UCSD-AML1 (cell line): ENCODE measurements at regions not wholly inside any gene's neighbourhood (a gene's known extent, or its start where the extent isn't known, plus 50 kb on each side); places are given as distances from the start of the nearest gene placed in this dataset.

Source experiments
- DNase-seq: peaks from one replicate; lab custom pipeline; 2025; ENCODE audit not compliant: unreplicated experiment; lab: John Stamatoyannopoulos, UW

DNA sequence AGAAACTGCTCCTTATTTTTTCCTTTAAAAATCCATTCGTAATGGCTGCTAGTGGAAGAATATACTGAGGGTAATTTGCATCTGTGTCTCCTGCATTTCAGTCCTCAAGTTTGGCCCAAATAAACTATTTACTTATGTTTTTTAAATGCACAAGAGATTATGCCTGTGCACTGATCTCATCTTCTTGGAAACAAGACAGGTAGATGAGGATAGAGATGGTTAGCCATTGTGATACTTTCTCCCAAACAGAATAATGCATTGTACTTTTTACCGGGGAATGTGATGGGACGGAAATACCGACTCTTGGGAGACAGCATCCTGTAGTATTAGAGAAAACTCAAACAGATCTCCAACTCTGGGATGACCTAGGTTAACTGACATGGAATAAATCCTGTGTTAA lies 72.5 kb upstream of the DAB2 start:
- no peak for DNase-seq

DNA sequence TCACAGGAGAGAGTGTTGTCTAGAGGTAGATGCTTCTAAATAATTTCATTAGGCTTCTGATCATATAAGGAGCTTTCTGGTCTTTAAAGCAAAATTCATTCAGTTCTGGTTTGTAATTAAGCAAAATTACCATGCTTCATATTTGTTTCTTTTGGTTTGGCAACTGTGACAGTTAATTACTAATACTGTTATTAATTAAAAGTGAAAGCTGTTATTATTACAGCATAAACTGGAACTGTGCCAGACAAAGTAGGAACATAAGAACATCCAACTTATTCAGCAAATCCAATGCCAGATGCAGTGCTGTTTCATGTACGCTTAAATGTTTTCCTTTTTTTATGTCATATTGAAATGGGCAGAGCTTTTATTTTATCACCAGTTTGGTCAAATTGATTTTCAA lies 70.4 kb upstream of the DAB2 start:
- DNase-seq, result no peak

DNA sequence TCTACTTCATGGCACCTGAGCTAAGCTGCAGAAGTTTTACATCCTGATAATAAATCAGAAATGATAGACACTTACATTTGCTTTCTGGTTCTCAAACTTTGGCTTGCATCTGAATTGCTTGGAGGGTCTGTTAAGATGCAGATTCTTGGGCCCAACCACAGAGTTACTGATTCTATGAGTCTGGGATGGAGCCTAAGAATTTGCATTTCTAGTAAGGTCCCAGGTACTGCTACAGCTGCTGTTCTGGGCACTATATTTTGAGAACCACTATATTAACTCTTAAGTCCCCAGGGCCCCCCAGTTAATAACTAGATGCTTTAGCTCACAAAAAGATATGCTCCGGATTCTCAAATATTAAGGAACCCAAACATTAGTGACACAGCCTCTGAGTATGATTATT lies 69.8 kb upstream of the DAB2 start:
- no peak for DNase-seq

DNA sequence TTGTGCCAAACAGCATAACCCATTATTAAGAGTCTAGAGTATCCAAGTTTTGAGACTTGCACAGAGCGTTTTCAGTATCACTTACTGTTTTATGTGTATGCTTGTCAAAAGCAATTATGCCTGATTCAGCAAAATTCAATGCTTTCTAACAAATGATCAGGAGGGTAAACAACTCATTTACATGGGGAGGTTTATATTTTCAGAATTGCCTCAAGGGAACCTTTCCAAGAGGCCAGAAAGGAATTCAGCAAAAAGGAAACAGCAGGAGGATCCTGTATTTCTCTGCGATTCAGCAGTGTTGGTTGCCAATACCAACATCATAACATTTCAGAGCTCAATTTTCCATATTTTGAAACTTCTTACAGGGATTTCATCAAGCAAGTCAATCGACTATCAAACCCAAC lies 69.3 kb upstream of the DAB2 start:
- DNase-seq, result no peak

DNA sequence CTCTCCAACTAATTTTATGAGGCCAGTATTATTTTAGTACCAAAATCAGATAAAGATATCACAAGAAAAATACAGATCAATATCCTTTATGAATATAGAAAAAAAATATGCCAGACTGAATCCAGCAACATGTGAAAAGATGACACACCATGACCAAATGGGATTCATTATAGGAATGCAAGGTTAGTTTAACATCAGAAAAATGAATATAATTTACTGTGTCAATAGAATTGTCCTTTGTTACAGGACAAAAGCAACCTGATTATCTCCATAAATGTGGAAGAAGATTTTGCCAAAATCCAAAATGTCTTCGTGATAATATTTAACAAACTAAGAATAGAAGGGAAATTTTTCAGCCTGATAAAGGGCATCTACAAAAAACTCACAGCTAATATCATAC lies 66.4 kb upstream of the DAB2 start:
- DNase-seq, result no peak

DNA sequence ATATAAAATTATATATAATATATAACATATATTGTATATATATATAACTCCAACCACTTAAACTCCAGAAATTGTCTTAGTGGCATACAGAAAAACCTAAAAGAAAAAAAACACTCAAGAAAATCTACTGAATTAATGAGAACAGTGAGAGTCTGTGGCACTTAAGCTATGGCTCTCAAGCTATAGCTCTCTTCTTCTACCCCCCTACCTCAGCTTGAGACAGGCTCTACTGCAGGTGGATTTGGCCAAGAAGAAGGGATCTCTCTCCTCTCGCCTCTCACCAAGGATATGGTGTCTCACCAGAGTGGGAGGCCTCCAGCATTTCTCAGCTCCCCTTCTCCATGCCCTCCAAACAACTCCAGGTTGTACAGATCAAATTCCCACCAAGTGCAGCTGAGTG lies 64.5 kb upstream of the DAB2 start:
- DNase-seq, result no peak

DNA sequence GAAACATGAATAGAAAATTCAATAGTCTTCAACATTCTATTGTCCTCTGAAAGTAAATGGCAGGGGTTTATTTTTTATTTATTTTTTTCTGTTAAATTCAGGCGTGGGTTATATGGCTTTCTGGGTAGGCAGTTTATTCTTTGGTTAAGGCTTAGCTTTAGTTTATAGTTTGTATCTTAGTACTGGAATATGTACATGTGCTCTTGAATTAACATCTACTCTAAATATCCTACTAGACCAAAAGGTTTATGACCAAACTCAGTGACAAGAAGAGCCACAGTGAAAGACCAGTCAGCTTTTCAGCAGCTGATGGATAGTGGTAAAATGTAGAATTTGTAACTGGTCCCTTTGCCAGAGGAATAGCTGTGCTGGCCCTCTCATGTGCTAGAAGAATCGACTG lies 62.0 kb upstream of the DAB2 start:
- no peak for DNase-seq

DNA sequence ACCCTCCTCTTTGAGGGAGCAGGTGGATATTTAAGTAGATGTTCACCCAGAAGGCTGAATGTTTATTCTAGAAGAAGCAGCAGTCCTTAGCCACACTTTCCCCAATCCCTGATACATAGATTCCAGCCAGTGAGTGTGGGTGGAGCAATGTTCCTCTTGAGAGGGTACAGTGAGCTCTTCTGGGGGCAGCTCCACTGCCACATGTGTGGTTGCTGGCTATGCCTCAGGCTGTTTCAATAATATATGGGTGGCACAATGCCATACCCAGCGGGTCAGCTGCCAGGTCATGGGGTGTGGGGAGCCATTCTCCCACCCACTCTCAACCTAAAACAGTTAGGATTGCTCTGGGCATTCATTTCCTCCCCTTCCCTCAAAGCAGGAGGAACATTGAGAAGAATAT lies 61.6 kb upstream of the DAB2 start:
- DNase-seq, result no peak

DNA sequence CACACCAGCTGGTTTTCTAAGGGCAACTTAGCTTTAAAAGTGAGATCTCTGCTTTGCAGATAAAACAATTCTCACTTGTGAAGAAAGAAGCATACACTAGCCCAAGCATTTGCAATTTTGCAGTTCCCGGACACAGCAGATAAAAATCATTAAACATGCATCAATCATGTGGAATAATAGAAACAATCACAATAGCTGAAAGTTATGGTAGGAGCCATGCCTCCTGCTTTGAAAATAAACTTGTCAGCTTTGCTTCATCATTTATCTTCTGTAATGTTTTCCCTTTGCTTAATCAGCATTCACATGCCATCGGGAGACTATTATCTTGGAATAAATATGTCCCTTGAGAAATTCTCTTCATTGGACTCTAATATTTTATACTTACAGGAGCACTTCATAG lies 60.3 kb upstream of the DAB2 start:
- no peak for DNase-seq

DNA sequence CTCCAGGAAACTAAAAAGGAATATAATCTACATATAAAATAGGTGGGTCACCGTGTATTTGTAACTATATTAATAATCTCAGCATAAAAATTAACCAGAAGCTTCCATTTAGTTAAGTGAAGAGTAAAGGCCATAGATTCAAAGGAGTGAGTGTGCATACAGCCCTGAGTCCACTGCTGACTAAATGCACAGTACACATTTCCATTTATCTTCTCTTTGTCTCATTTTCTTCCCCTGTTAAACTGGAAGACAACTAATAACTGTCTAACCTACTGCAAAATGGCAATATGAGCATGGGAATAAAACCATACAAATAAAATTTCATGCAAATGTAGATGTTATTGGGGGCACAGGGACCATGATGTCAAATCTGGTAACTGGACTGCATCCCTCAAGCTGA lies 59.9 kb upstream of the DAB2 start:
- DNase-seq, result no peak

DNA sequence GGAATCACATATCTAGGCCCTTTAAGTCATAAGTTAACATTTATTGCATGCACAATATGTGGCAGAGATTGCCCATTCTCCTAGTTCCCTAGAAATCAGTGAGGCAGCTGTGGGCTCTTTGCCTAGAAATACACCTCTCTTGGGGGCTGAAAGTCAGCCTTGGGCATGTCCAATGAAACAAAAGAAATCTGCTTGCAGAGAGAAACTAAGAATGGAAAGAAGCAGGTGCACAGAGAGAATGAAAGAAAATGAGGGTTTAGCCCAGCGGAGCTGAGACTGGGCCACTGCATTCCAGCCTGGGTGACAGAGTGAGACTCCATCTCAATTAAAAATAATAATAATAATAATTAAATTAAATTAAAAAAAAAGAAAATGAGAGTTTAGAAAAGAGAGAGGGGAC lies 57.3 kb upstream of the DAB2 start:
- no peak for DNase-seq

DNA sequence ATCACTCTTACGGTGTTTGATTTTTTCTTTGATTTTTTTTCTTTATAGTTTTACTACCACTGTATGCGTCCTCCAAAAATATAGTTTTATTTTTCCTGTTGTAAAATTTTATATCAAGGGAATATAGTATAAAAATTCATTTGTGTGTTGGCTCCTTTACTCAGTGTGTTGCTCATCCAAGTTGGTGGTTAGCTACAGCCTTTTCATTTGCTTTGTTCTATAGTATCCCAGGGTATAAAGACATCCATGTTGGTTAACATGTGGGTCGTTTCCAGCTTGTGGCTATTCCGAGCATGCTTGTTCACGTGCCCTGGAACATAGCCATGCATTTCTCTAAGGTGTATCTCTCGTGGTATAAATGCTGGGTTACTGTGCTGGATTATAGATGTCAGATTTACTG lies 54.8 kb upstream of the DAB2 start:
- no peak for DNase-seq

DNA sequence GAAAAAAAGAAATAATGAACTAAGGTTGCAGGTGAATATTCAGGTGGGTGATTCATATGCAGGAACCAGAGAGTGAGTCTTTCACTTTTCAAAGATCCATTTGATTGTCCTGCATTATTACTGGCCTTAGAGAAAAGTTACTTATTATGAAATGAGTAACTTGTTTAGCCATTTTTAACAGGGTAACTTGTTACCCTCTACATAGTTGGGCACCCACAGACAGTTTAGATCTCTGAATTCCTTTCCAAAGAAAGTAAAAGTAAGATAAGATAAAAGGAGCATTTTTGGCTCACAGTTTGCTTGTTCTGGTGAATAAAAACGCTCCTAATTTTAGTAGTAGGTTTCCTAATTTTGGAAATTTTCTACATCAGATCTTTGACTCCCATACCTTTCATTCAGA lies 54.1 kb upstream of the DAB2 start:
- DNase-seq, result no peak

DNA sequence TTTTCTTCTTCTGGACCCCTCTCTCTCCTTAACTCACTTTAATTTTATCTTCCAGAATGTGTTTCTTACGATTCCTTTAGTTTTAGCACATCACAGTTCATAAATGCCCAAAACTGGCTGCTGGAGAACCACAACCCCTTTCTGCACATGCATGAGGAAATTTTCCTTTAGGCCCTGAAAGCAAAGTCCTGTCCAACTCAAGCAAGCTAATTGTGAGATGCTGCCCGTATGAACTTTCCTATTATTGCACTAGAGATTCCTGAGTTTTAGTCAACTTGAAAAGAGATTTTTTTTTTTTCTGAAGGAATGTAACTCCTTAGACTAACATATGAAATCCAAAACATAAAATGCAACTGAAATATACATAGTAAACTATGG lies 52.1 kb upstream of the DAB2 start:
- no peak for DNase-seq

DNA sequence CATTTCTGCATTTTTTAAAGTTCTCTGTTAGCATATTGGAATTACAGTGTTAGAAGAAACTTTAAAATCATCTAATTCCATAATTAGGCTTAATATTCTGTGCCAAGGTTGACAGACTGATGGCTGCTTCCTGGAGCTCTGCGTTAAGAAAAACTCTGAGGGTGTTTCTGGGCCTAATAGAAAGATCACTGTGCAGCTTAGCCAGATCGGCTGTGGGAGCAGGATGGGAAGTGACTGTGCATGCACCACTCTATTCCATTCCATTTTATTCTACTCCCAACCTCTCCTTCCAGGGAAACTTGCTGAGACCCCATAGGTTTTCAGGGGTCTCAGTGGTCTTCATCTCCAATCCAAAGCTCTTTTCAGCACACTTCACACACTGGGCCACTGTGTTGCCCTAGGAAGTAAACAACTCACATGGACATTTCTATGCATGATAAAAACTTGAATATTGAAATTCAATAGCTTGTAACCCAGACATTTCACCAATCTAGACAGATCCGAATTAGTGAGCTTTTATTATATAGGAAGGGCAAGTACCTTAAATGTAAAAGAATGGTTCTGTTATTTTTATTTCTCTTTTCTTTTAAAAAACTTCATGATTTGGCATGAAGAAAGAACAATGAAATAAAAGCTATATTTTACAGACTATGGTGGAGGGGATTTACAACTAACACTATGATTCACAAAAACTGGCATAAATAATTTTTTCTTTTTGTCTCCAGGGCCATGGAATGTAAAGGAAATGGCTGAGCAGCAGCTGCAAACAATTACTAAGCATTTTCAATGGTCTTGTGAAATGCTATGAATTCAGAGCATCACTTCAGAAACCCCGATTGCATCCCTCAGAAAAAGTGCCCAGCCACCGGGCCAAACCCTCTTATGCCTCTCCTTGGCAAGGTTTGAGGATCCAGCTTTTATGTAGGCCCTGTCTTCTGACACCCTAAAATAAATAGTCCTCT lies 51.4 kb upstream of the DAB2 start:
- DNase-seq, result no peak

DNA sequence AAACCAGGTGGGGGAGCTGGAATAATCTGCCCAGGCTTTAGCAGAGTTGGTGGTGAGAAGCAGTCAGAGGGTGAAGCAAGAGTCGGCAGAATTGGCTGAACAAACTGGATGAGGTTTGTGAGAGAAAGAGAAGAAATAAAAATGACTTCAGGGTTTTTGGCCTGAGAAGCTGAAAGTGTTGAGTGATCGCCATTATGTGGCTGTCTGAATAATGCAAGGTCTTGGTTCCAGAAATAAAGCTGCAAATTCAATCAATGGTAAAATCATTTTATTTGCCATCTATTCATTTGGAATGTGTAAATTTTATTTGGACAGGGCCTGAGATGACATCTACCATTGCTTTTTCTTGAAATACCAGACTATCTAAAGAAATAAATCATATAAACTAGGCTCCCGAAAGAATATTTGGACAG lies 50.4 kb upstream of the DAB2 start:
- no peak for DNase-seq
